Loucy (cell line): ENCODE measurements at regions not wholly inside any gene's neighbourhood (a gene's known extent, or its start where the extent isn't known, plus 50 kb on each side); places are given as distances from the start of the nearest gene placed in this dataset.
"Not testable (repeated sequence)": the region's sequence is repeated elsewhere in the genome, so short reads cannot be mapped to it uniquely, and the experiment has no call there.

Experiments used
- H2AFZ ChIP-seq: fragments of 200-600 bp; sonication (generic); 2 replicates; pipeline ENCODE4 v1.6.0; 2016; ENCODE audit warnings: antibody characterized with exemption, mild to moderate bottlenecking, low read length, moderate library complexity
- H3F3A ChIP-seq: fragments of 200-600 bp; 2 replicates; pipeline ENCODE4 v1.6.0; 2016; ENCODE audit warnings: antibody characterized with exemption, low read depth, mild to moderate bottlenecking
- H3K27me3 ChIP-seq: fragments of 200-600 bp; sonication (generic); 2 replicates; pipeline ENCODE4 v1.6.1; 2014; ENCODE audit warnings: low read length, mild to moderate bottlenecking; ENCODE audit not compliant: insufficient read depth, poor library complexity, severe bottlenecking
- H3K36me3 ChIP-seq: fragments of 200-600 bp; sonication (generic); 2 replicates; pipeline ENCODE4 v1.6.1; 2016; ENCODE audit warnings: low read length; ENCODE audit not compliant: insufficient read depth
- H3K4me1 ChIP-seq: fragments of 200-600 bp; sonication (generic); 2 replicates; pipeline ENCODE4 v1.5.1; 2014; ENCODE audit warnings: low read length, mild to moderate bottlenecking; ENCODE audit not compliant: insufficient read depth, poor library complexity, severe bottlenecking
- H3K4me2 ChIP-seq: fragments of 200-600 bp; sonication (generic); 2 replicates; pipeline ENCODE4 v1.6.0; 2014; ENCODE audit warnings: antibody characterized with exemption, low read length, low read depth, mild to moderate bottlenecking; ENCODE audit not compliant: poor library complexity, severe bottlenecking
- H3K4me3 ChIP-seq: fragments of 200-600 bp; sonication (generic); 2 replicates; pipeline ENCODE4 v1.5.1; 2014; ENCODE audit warnings: low read length, mild to moderate bottlenecking, mixed read lengths; ENCODE audit not compliant: poor library complexity, severe bottlenecking
- H3K79me2 ChIP-seq: fragments of 200-600 bp; sonication (generic); 2 replicates; pipeline ENCODE4 v1.6.1; 2014; ENCODE audit warnings: low read length; ENCODE audit not compliant: insufficient read depth
- H3K9ac ChIP-seq: fragments of 200-600 bp; sonication (generic); 2 replicates; pipeline ENCODE4 v1.6.0; 2014; ENCODE audit warnings: mild to moderate bottlenecking, low read depth, low read length, moderate library complexity; ENCODE audit not compliant: poor library complexity, severe bottlenecking
- H3K9me2 ChIP-seq: fragments of 200-600 bp; sonication (generic); replicated peaks from 2 replicates; pipeline ENCODE4 v1.6.1; 2016; ENCODE audit warnings: low read depth, low read length, mixed read lengths
- H3K9me3 ChIP-seq: fragments of 200-600 bp; sonication (generic); 2 replicates; pipeline ENCODE4 v1.6.1; 2014; ENCODE audit warnings: mild to moderate bottlenecking, antibody characterized with exemption, low read length, low read depth; ENCODE audit not compliant: insufficient read depth
- H4K20me1 ChIP-seq: fragments of 200-600 bp; sonication (generic); 2 replicates; pipeline ENCODE4 v1.6.0; 2014; ENCODE audit warnings: antibody characterized with exemption, low read length, mild to moderate bottlenecking; ENCODE audit not compliant: insufficient read depth, poor library complexity, severe bottlenecking
- EZH2phosphoT487 ChIP-seq: fragments of 200-600 bp; IDR thresholded peaks from 2 replicates; pipeline ENCODE4 v1.6.1; 2018; ENCODE audit warnings: antibody characterized with exemption, mild to moderate bottlenecking, moderate library complexity, borderline replicate concordance
- TF ChIP-seq, protein P1 (sequence below): fragments of 200-600 bp; sonication (generic); conservative IDR thresholded peaks from 2 replicates; pipeline ENCODE4 v1.5.1; 2014; ENCODE audit warnings: mild to moderate bottlenecking, antibody characterized with exemption, low read length

DNA sequence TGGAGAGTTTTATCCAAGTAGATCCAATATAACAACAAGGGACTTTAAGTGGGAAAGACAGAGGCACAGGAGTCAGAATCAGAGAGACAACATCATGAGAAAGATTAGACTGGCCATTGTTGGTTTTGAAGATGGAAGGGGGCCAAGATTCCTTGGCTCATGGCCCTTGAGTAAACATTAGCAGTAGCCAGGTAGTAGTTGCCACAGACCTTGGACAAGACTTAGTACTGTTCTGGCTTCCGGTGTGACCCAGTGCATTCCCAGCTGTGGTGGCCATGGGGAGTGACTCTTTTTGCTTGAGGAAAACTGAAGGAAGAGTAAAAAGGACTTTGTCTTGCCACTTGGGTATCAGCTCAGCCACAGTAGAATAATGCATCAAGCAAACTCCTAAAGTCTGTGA lies 462.2 kb upstream of the CPXCR1 start:
- H2AFZ ChIP-seq = no peak overlapping the region
- no peak overlapping the region for H3K4me2 ChIP-seq
- no peaks in the 10 kb centered on the region for H3K9me3 ChIP-seq
- no peak overlapping the region for H3K9ac ChIP-seq
- H3K36me3 ChIP-seq = no peaks in the 10 kb centered on the region
- TF ChIP-seq, protein P1, sequence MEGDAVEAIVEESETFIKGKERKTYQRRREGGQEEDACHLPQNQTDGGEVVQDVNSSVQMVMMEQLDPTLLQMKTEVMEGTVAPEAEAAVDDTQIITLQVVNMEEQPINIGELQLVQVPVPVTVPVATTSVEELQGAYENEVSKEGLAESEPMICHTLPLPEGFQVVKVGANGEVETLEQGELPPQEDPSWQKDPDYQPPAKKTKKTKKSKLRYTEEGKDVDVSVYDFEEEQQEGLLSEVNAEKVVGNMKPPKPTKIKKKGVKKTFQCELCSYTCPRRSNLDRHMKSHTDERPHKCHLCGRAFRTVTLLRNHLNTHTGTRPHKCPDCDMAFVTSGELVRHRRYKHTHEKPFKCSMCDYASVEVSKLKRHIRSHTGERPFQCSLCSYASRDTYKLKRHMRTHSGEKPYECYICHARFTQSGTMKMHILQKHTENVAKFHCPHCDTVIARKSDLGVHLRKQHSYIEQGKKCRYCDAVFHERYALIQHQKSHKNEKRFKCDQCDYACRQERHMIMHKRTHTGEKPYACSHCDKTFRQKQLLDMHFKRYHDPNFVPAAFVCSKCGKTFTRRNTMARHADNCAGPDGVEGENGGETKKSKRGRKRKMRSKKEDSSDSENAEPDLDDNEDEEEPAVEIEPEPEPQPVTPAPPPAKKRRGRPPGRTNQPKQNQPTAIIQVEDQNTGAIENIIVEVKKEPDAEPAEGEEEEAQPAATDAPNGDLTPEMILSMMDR = no peak
- no peak for TF ChIP-seq EZH2phosphoT487
- no peaks in the 10 kb centered on the region for H3K27me3 ChIP-seq
- H3K79me2 ChIP-seq = no peaks in the 10 kb centered on the region
- no peaks in the 10 kb centered on the region for H3F3A ChIP-seq
- H3K4me1 ChIP-seq = no peaks in the 10 kb centered on the region
- no peaks in the 10 kb centered on the region for H3K9me2 ChIP-seq
- no peak overlapping the region for H3K4me3 ChIP-seq
- no peaks in the 10 kb centered on the region for H4K20me1 ChIP-seq

DNA sequence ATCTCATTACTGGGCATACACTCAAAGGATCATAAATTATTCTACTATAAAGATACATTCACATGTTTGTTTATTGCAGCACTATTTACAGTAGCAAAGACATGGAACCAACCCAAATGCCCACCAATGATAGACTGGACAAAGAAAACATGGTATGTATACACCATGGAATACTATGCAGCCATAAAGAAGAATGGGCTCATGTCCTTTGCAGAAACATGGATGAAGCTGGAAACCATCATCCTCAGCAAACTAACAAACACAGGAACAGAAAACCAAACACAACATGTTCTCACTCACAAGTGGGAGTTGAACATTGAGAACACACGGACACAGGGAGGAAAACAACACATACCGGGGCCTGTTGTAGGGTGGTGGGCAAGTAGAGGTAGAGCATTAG lies 433.1 kb upstream of the CPXCR1 start:
- H3K4me2 ChIP-seq, H3F3A ChIP-seq, H4K20me1 ChIP-seq, H3K4me3 ChIP-seq, H3K4me1 ChIP-seq, H3K9me3 ChIP-seq, H3K27me3 ChIP-seq, H3K9ac ChIP-seq, H2AFZ ChIP-seq, H3K79me2 ChIP-seq, H3K36me3 ChIP-seq, H3K9me2 ChIP-seq: not testable (repeated sequence)

DNA sequence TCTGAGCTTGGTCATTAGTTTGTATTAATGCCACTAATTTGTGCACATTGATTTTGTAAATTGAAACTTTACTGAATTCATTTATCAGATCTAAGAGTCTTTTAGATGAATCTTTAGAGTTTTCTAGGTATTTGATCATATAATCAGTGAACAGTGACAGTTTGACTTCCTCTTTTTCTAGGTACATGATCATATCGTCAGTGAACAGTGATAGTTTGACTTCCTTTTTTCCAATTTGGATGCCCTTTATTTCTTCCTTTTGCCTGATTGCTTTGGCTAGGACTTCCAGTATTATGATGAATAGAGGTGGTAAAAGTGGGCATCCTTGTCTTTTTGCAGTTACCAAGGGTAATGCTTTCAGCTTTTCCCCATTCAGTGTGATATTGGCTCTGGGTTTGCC lies 421.4 kb upstream of the CPXCR1 start:
- no peaks in the 10 kb centered on the region for H4K20me1 ChIP-seq
- no peak overlapping the region for H3K4me3 ChIP-seq
- H3F3A ChIP-seq = no peaks in the 10 kb centered on the region
- H2AFZ ChIP-seq = no peak overlapping the region
- H3K4me2 ChIP-seq = no peak overlapping the region
- H3K36me3 ChIP-seq = no peaks in the 10 kb centered on the region
- no peaks in the 10 kb centered on the region for H3K9me3 ChIP-seq
- no peak overlapping the region for H3K9ac ChIP-seq
- TF ChIP-seq, protein P1 = no peak
- TF ChIP-seq EZH2phosphoT487 = no peak
- no peaks in the 10 kb centered on the region for H3K27me3 ChIP-seq
- H3K4me1 ChIP-seq = no peaks in the 10 kb centered on the region
- H3K79me2 ChIP-seq = no peaks in the 10 kb centered on the region
- no peaks in the 10 kb centered on the region for H3K9me2 ChIP-seq

DNA sequence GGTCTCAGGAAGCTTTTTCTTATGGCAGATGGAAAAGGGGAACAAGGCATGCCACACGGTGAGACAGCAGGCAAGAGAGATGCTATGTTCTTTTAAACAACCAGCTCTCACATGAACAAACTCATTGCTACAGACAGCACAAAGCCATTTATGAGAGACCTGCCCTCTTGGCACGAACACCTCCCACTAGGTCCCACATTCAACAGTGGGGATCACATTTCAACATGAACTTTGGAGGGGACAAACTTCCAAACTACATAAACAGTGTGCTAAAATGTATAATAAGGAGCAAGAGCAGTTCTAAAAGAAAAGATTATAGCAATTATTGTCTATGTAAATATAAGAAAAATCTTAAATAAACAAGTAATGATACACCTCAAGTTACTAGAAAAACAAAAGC lies 391.8 kb upstream of the CPXCR1 start:
- TF ChIP-seq EZH2phosphoT487 = no peak
- TF ChIP-seq, protein P1 = no peak
- no peaks in the 10 kb centered on the region for H3K79me2 ChIP-seq
- H3F3A ChIP-seq = no peaks in the 10 kb centered on the region
- H3K4me3 ChIP-seq = no peak overlapping the region
- no peaks in the 10 kb centered on the region for H3K27me3 ChIP-seq
- no peaks in the 10 kb centered on the region for H3K4me1 ChIP-seq
- H2AFZ ChIP-seq = no peak overlapping the region
- no peaks in the 10 kb centered on the region for H3K9me2 ChIP-seq
- no peak overlapping the region for H3K9ac ChIP-seq
- no peaks in the 10 kb centered on the region for H3K9me3 ChIP-seq
- no peaks in the 10 kb centered on the region for H3K36me3 ChIP-seq
- no peak overlapping the region for H3K4me2 ChIP-seq
- H4K20me1 ChIP-seq = no peaks in the 10 kb centered on the region
